B cell (primary cell): ENCODE measurements at regions not wholly inside any gene's neighbourhood (a gene's known extent, or its start where the extent isn't known, plus 50 kb on each side); places are given as distances from the start of the nearest gene placed in this dataset.

Experiments
- ATAC-seq: fragments of 200-7000 bp; cut with Tn5 transposase; one replicate; pipeline ENCODE4 v1.10.0; 2021; ENCODE audit warnings: low read depth, mild to moderate bottlenecking, moderate number of reproducible peaks, moderate library complexity
- CTCF ChIA-PET: fragments of 350-600 bp; sonication (Branson Sonifier 250); formaldehyde crosslinking; loops from one replicate; lab custom pipeline; 2021; ENCODE audit warnings: antibody characterized with exemption, inconsistent platforms; lab: Charles Lee
- POLR2A ChIA-PET: fragments of 350-600 bp; sonication (Branson Sonifier 250); formaldehyde crosslinking; loops from one replicate; lab custom pipeline; 2021; ENCODE audit warnings: antibody characterized with exemption; lab: Charles Lee
- DNase-seq: peaks from one replicate; pipeline ENCODE4 v3.0.0; 2013
- H2AFZ ChIP-seq: 2 replicates; pipeline ENCODE4 v1.6.1; 2012; ENCODE audit warnings: mild to moderate bottlenecking, low read depth, low read length; ENCODE audit not compliant: insufficient read depth, poor library complexity, severe bottlenecking
- H3K27ac ChIP-seq, 2 donors: 1 replicate in 1 of 2; 2 replicates in 1 of 2; pipeline ENCODE4 v1.5.1; 2012 to 2013; ENCODE audit warnings: low read length in 2 of 2, mild to moderate bottlenecking in 2 of 2, moderate library complexity in 1 of 2
- H3K27me3 ChIP-seq, 4 experiments: fragments of 200-600 bp in 1 of 4; sonication (generic) in 1 of 4; replicated peaks in 1 of 4; 1 replicate in 2 of 4; 2 replicates in 2 of 4; pipeline versions ENCODE4 v1.6.1 to v1.7.0; 2013 to 2016; ENCODE audit warnings: low read length in 3 of 4, mild to moderate bottlenecking in 2 of 4, mixed read lengths in 1 of 4, moderate library complexity in 1 of 4; ENCODE audit not compliant: insufficient read depth in 4 of 4, control insufficient read depth in 3 of 4; ENCODE audit errors: control extremely low read depth in 1 of 4
- H3K36me3 ChIP-seq, 2 experiments: replicated peaks in 1 of 2; 1 replicate in 1 of 2; 2 replicates in 1 of 2; pipeline versions ENCODE4 v1.6.1 to v1.7.1; 2013; ENCODE audit warnings: low read length in 1 of 2; ENCODE audit not compliant: insufficient read depth in 2 of 2, control insufficient read depth in 1 of 2; ENCODE audit errors: control extremely low read depth in 1 of 2, extremely low read depth in 1 of 2
- H3K4me1 ChIP-seq, 2 donors: fragments of 200-600 bp in 1 of 2; sonication (generic) in 1 of 2; 1 replicate in 1 of 2; 2 replicates in 1 of 2; pipeline versions ENCODE4 v1.5.1 to v1.6.1; 2013 to 2017; ENCODE audit warnings: low read length in 2 of 2; ENCODE audit not compliant: control insufficient read depth in 2 of 2, insufficient read depth in 2 of 2
- H3K4me2 ChIP-seq: replicated peaks from 2 replicates; pipeline ENCODE3; 2012; ENCODE audit warnings: mild to moderate bottlenecking, low read depth, low read length; ENCODE audit not compliant: poor library complexity, severe bottlenecking
- H3K4me3 ChIP-seq, 5 experiments: fragments of 200-600 bp in 1 of 5; sonication (generic) in 1 of 5; 1 replicate in 3 of 5; 2 replicates in 2 of 5; pipeline versions ENCODE4 v1.5.1 to v1.7.0; 2011 to 2016; ENCODE audit warnings: low read length in 4 of 5, mild to moderate bottlenecking in 4 of 5, low read depth in 2 of 5, control low read depth in 1 of 5, moderate library complexity in 1 of 5; ENCODE audit not compliant: insufficient read depth in 1 of 5; ENCODE audit errors: control extremely low read depth in 1 of 5, extremely low read depth in 1 of 5
- H3K79me2 ChIP-seq: fragments of 200-600 bp; sonication (generic); one replicate; pipeline ENCODE4 v1.6.0; 2016; ENCODE audit warnings: low read length; ENCODE audit not compliant: control insufficient read depth, insufficient read depth
- H3K9ac ChIP-seq: fragments of 200-600 bp; sonication (generic); 2 replicates; pipeline ENCODE4 v1.6.1; 2017; ENCODE audit warnings: mild to moderate bottlenecking, low read length, moderate library complexity
- H3K9me3 ChIP-seq, 3 donors: one replicate each; pipeline versions ENCODE4 v1.6.1 to v1.7.1; 2013; ENCODE audit warnings: low read length in 2 of 3; ENCODE audit not compliant: control insufficient read depth in 2 of 3, insufficient read depth in 1 of 3; ENCODE audit errors: control extremely low read depth in 1 of 3
- H4K20me1 ChIP-seq: 2 replicates; pipeline ENCODE4 v1.6.0; 2012; ENCODE audit warnings: mild to moderate bottlenecking, low read length; ENCODE audit not compliant: insufficient read depth, control insufficient read depth, poor library complexity, severe bottlenecking
- H3K27ac Mint-ChIP-seq: one replicate; pipeline ENCODE4 v1.8.0; 2021; ENCODE audit warnings: mixed read lengths
- H3K27me3 Mint-ChIP-seq: one replicate; pipeline ENCODE4 v1.8.0; 2021; ENCODE audit warnings: mixed read lengths
- H3K4me1 Mint-ChIP-seq: one replicate; pipeline ENCODE4 v1.8.0; 2021; ENCODE audit warnings: mixed read lengths
- H3K4me3 Mint-ChIP-seq: one replicate; pipeline ENCODE4 v1.8.0; 2021; ENCODE audit warnings: mixed read lengths
- H3K9me3 Mint-ChIP-seq: one replicate; pipeline ENCODE4 v1.8.0; 2022; ENCODE audit warnings: mixed read lengths; ENCODE audit not compliant: insufficient read depth
- CTCF ChIP-seq: fragments of 200-600 bp; IDR thresholded peaks from one replicate; pipeline ENCODE4 v1.8.0; 2022; ENCODE audit warnings: antibody characterized with exemption, mild to moderate bottlenecking
- EZH2 ChIP-seq: IDR thresholded peaks from 2 replicates; pipeline ENCODE4 v1.6.1; 2012; ENCODE audit warnings: borderline replicate concordance, low read depth, mild to moderate bottlenecking, moderate library complexity, low read length; ENCODE audit not compliant: insufficient read depth, poor library complexity, severe bottlenecking
- WGBS: methylation state at CpG from one replicate; pipeline ENCODE4 v1.1.5; 2013; ENCODE audit warnings: missing lambda C conversion rate; ENCODE audit not compliant: insufficient coverage; 5-methylcytosine and 5-hydroxymethylcytosine counted together
- intact Hi-C: fragments of 100-400 bp; cut with micrococcal nuclease; formaldehyde crosslinking; loops from one replicate; pipeline ENCODE4 v1.10.0; 2022

GRCh38 chr21:16258844-16259611 lies 529.2 kb downstream of the USP25 start:
- intact Hi-C loops, result no loop called here
- 94% methylated on average over 5 of the region's 7 CpGs for WGBS

GRCh38 chr21:16262091-16262490 lies 532.3 kb downstream of the USP25 start:
- Histone ChIP-seq H3K9ac (no peak overlapping the region), H3K27me3 (no peaks in the 10 kb centered on the region), H3K4me2 (no peak overlapping the region), H3K27ac (no peak overlapping the region), H3K4me1 (no peaks in the 10 kb centered on the region), H4K20me1 (no peaks in the 10 kb centered on the region), H3K79me2 (no peaks in the 10 kb centered on the region), H3K9me3 (no peaks in the 10 kb centered on the region), H3K36me3 (no peaks in the 10 kb centered on the region), H2AFZ (no peak overlapping the region), H3K4me3 (no peak overlapping the region)
- intact Hi-C loops, result no loop called here
- ChIA-PET CTCF (no interaction called here), POLR2A (no interaction called here)
- Mint-ChIP-seq H3K4me1 (peaks cover 1% of the 10 kb centered on the region), H3K4me3 (no peak overlapping the region), H3K27me3 (no peaks in the 10 kb centered on the region), H3K9me3 (no peaks in the 10 kb centered on the region), H3K27ac (no peak overlapping the region)
- no peak for TF ChIP-seq EZH2
- TF ChIP-seq CTCF, result no peak
- ATAC-seq (no peak), DNase-seq (no peak)

More at GRCh38 chr21:16258844-16259611, 529.2 kb downstream of the USP25 start:
- POLR2A ChIA-PET, result no interaction called here
- H3K4me3 Mint-ChIP-seq, result no peak overlapping the region
- no peak overlapping the region for H3K27ac Mint-ChIP-seq
- no peaks in the 10 kb centered on the region for H3K9me3 Mint-ChIP-seq
- no peaks in the 10 kb centered on the region for H3K79me2 ChIP-seq
- TF ChIP-seq CTCF (no peak), EZH2 (no peak)
- H3K36me3 ChIP-seq, result no peaks in the 10 kb centered on the region
- H4K20me1 ChIP-seq, result no peaks in the 10 kb centered on the region
- no peaks in the 10 kb centered on the region for H3K27me3 ChIP-seq
- H3K4me2 ChIP-seq, result no peak overlapping the region
- H3K4me1 Mint-ChIP-seq, result peaks cover 1% of the 10 kb centered on the region
- no peaks in the 10 kb centered on the region for H3K4me1 ChIP-seq
- CTCF ChIA-PET, result no interaction called here
- no peak overlapping the region for H3K27ac ChIP-seq
- H3K27me3 Mint-ChIP-seq, result no peaks in the 10 kb centered on the region
- H3K9me3 ChIP-seq, result no peaks in the 10 kb centered on the region
- no peak overlapping the region for H3K4me3 ChIP-seq
- no peak for DNase-seq
- H2AFZ ChIP-seq, result no peak overlapping the region
- ATAC-seq, result no peak
- H3K9ac ChIP-seq, result no peak overlapping the region
